ENCODE measurements at regions not wholly inside any gene's neighbourhood (a gene's known extent, or its start where the extent isn't known, plus 50 kb on each side); places are given as distances from the start of the nearest gene placed in this dataset.

DNA sequence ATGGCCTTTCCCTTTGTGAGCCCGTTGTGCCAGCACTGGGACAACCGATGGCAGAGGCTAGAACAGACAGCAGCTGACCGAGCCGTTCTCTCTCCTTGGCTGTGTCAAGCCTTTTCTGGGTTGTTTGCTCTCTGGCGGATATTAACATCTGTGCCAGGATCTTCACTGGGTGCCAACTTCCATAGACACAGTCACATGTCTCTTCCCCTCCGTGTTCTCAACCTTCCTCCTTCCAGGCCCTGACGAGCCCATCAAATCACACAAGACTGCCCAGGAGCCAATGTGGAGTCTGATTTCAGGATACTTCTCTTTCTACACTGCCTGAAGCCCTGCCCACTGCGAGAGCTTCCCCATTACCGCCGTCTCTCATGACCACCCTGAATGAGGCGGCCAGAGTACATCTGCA, 111.0 kb upstream of the RALGAPA2 start:
- no peak overlapping the region for H3K9ac ChIP-seq (ENCODE audit: insufficient read depth in 1 of 2, low read depth in 2 of 2, low read length in 2 of 2)
- intact Hi-C loops (cut with micrococcal nuclease) = no loop called here
- 2% methylated on average over 8 of the region's 11 CpGs for WGBS (ENCODE audit: insufficient coverage, low coverage, missing lambda C conversion rate)
- no peaks in the 10 kb centered on the region for H4K20me1 ChIP-seq (replicated peaks; ENCODE audit: control insufficient read depth, insufficient read depth, low read length)
- H3K4me1 ChIP-seq (replicated peaks in 1 of 2; ENCODE audit: control insufficient read depth in 2 of 2, insufficient read depth in 2 of 2, low read length in 2 of 2) = no peaks in the 10 kb centered on the region; a peak in 1 of 5 replicates
- no TSS peak for BruUV-seq (replicated peaks)
- ChIA-PET CTCF (ENCODE audit: low intra/inter-chr PET ratio) (no interaction called here), POLR2A (no interaction called here)
- no peaks in the 10 kb centered on the region for H3K36me3 ChIP-seq (ENCODE audit: control insufficient read depth, insufficient read depth, low read length)
- FAIRE-seq (no peak), ATAC-seq (no peak), DNase-seq (ENCODE audit: extremely low read depth in 1 of 4, low spot score in 3 of 4) (no peak)
- H3K9me1 ChIP-seq (ENCODE audit: control insufficient read depth, insufficient read depth, low read length) = no peaks in the 10 kb centered on the region
- no peaks in the 10 kb centered on the region for H3K9me3 ChIP-seq (replicated peaks; ENCODE audit: control insufficient read depth, insufficient read depth, low read depth, low read length)
- H3K4me3 ChIP-seq = no peak overlapping the region
- in situ Hi-C loops (cut with MboI) = loop anchor here (25.0 kb wide), 1 partner anchor 736 kb away; no protein-coding TSS in a partner anchor
- no peak overlapping the region for H2AFZ ChIP-seq (ENCODE audit: low read depth, low read length)
- peaks cover 0 to 6% of the 10 kb centered on the region in 2 experiments; a peak in 3 of 5 replicates for H3K27me3 ChIP-seq (ENCODE audit: control insufficient read depth in 2 of 2, insufficient read depth in 2 of 2, low read length in 2 of 2)
- no peak overlapping the region for H3K4me2 ChIP-seq (ENCODE audit: insufficient read depth, low read length)
- H3K27ac ChIP-seq (ENCODE audit: extremely low read depth, low read depth, low read length) = no peak overlapping the region
- H3K79me2 ChIP-seq (ENCODE audit: control insufficient read depth, insufficient read depth, low read length) = no peaks in the 10 kb centered on the region
- TF ChIP-seq RBBP5 (IDR thresholded peaks at IDR 0.05; ENCODE audit: borderline replicate concordance, insufficient read depth, low read length, poor library complexity, severe bottlenecking) (no peak), BCL6 (CRISPR knock-in tag; IDR thresholded peaks at IDR 0.05) (no peak), CREBBP (IDR thresholded peaks at IDR 0.05; ENCODE audit: low read depth, low read length) (no peak), ZNF445 (CRISPR knock-in tag; IDR thresholded peaks at IDR 0.05; ENCODE audit: low read depth) (no peak), XRCC4 (IDR thresholded peaks at IDR 0.05; ENCODE audit: extremely low read depth, insufficient read depth, insufficient read length) (no peak), TEAD2 (tag; IDR thresholded peaks at IDR 0.05) (no peak), OTX1 (CRISPR knock-in tag; IDR thresholded peaks at IDR 0.05) (no peak), ZNF263 (CRISPR knock-in tag; IDR thresholded peaks at IDR 0.05; ENCODE audit: borderline replicate concordance) (no peak)
- TF ChIP-seq, protein P1, sequence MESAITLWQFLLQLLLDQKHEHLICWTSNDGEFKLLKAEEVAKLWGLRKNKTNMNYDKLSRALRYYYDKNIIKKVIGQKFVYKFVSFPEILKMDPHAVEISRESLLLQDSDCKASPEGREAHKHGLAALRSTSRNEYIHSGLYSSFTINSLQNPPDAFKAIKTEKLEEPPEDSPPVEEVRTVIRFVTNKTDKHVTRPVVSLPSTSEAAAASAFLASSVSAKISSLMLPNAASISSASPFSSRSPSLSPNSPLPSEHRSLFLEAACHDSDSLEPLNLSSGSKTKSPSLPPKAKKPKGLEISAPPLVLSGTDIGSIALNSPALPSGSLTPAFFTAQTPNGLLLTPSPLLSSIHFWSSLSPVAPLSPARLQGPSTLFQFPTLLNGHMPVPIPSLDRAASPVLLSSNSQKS (CRISPR knock-in tag; IDR thresholded peaks at IDR 0.05) = no peak
- TF ChIP-seq, protein P2, sequence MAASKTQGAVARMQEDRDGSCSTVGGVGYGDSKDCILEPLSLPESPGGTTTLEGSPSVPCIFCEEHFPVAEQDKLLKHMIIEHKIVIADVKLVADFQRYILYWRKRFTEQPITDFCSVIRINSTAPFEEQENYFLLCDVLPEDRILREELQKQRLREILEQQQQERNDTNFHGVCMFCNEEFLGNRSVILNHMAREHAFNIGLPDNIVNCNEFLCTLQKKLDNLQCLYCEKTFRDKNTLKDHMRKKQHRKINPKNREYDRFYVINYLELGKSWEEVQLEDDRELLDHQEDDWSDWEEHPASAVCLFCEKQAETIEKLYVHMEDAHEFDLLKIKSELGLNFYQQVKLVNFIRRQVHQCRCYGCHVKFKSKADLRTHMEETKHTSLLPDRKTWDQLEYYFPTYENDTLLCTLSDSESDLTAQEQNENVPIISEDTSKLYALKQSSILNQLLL (CRISPR knock-in tag; IDR thresholded peaks at IDR 0.05; ENCODE audit: borderline replicate concordance) = no peak
- TF ChIP-seq, protein P3, sequence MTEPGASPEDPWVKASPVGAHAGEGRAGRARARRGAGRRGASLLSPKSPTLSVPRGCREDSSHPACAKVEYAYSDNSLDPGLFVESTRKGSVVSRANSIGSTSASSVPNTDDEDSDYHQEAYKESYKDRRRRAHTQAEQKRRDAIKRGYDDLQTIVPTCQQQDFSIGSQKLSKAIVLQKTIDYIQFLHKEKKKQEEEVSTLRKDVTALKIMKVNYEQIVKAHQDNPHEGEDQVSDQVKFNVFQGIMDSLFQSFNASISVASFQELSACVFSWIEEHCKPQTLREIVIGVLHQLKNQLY (CRISPR knock-in tag; conservative IDR thresholded peaks at IDR 0.05) = no peak

Measured in K562 (cell line).